ENCODE measurements at regions not wholly inside any gene's neighbourhood (a gene's known extent, or its start where the extent isn't known, plus 50 kb on each side); places are given as distances from the start of the nearest gene placed in this dataset.
"Not testable (repeated sequence)": the region's sequence is repeated elsewhere in the genome, so short reads cannot be mapped to it uniquely, and the experiment has no call there.

- no peak overlapping the region for H3K27ac Mint-ChIP-seq
- no peaks in the 10 kb centered on the region for H3K4me1 Mint-ChIP-seq (ENCODE audit: low read depth)
- H3K36me3 Mint-ChIP-seq (ENCODE audit: low read depth), result no peaks in the 10 kb centered on the region
- H3K9me3 Mint-ChIP-seq, result no peaks in the 10 kb centered on the region
- no peak overlapping the region for H3K4me3 Mint-ChIP-seq
- intact Hi-C loops (cut with micrococcal nuclease), result no loop called here
- DNase-seq (ENCODE audit: low spot score), result no peak
- peaks cover 2% of the 10 kb centered on the region for H3K27me3 Mint-ChIP-seq (ENCODE audit: insufficient read depth)
Observed at GRCh38 chr4:189828081-189828697, 112.5 kb upstream of the FRG1 start.

- H3K9me3 Mint-ChIP-seq, result no peaks in the 10 kb centered on the region
- peaks cover 2% of the 10 kb centered on the region for H3K27me3 Mint-ChIP-seq (ENCODE audit: insufficient read depth)
- no peak overlapping the region for H3K27ac Mint-ChIP-seq
- intact Hi-C loops (cut with micrococcal nuclease), result no loop called here
- H3K4me1 Mint-ChIP-seq (ENCODE audit: low read depth), result no peaks in the 10 kb centered on the region
- DNase-seq (ENCODE audit: low spot score), result no peak
- no peaks in the 10 kb centered on the region for H3K36me3 Mint-ChIP-seq (ENCODE audit: low read depth)
- no peak overlapping the region for H3K4me3 Mint-ChIP-seq
Observed at GRCh38 chr4:189832528-189832927, 108.1 kb upstream of the FRG1 start.

GRCh38 chr4:189834616-189835015 lies 106.1 kb upstream of the FRG1 start:
- DNase-seq (ENCODE audit: low spot score), result no peak
- no peaks in the 10 kb centered on the region for H3K9me3 Mint-ChIP-seq
- intact Hi-C loops (cut with micrococcal nuclease), result no loop called here
- H3K27me3 Mint-ChIP-seq (ENCODE audit: insufficient read depth), result no peaks in the 10 kb centered on the region
- H3K27ac Mint-ChIP-seq, result no peak overlapping the region
- no peaks in the 10 kb centered on the region for H3K36me3 Mint-ChIP-seq (ENCODE audit: low read depth)
- H3K4me3 Mint-ChIP-seq, result no peak overlapping the region
- no peaks in the 10 kb centered on the region for H3K4me1 Mint-ChIP-seq (ENCODE audit: low read depth)

- intact Hi-C loops (cut with micrococcal nuclease), result no loop called here
- H3K4me1 Mint-ChIP-seq (ENCODE audit: low read depth), result no peaks in the 10 kb centered on the region
- H3K27me3 Mint-ChIP-seq (ENCODE audit: insufficient read depth), result no peaks in the 10 kb centered on the region
- H3K4me3 Mint-ChIP-seq, result no peak overlapping the region
- no peaks in the 10 kb centered on the region for H3K36me3 Mint-ChIP-seq (ENCODE audit: low read depth)
- H3K9me3 Mint-ChIP-seq, result no peaks in the 10 kb centered on the region
- no peak overlapping the region for H3K27ac Mint-ChIP-seq
- DNase-seq (ENCODE audit: low spot score), result no peak
Observed at GRCh38 chr4:189835505-189835904, 105.2 kb upstream of the FRG1 start.

- Mint-ChIP-seq H3K9me3 (no peaks in the 10 kb centered on the region), H3K4me1 (ENCODE audit: low read depth) (no peaks in the 10 kb centered on the region), H3K27me3 (ENCODE audit: insufficient read depth) (no peaks in the 10 kb centered on the region), H3K36me3 (ENCODE audit: low read depth) (no peaks in the 10 kb centered on the region), H3K27ac (no peak overlapping the region), H3K4me3 (no peak overlapping the region)
- intact Hi-C loops (cut with micrococcal nuclease), result no loop called here
- DNase-seq (ENCODE audit: low spot score), result no peak
Observed at GRCh38 chr4:189837471-189837870, 103.2 kb upstream of the FRG1 start.

- H3K4me1 Mint-ChIP-seq (ENCODE audit: low read depth), result no peaks in the 10 kb centered on the region
- intact Hi-C loops (cut with micrococcal nuclease), result no loop called here
- no peaks in the 10 kb centered on the region for H3K27me3 Mint-ChIP-seq (ENCODE audit: insufficient read depth)
- no peaks in the 10 kb centered on the region for H3K9me3 Mint-ChIP-seq
- no peak overlapping the region for H3K27ac Mint-ChIP-seq
- H3K36me3 Mint-ChIP-seq (ENCODE audit: low read depth), result no peaks in the 10 kb centered on the region
- DNase-seq (ENCODE audit: low spot score), result no peak
- no peak overlapping the region for H3K4me3 Mint-ChIP-seq
Observed at GRCh38 chr4:189838821-189839497, 101.7 kb upstream of the FRG1 start.

GRCh38 chr4:189840356-189840755 lies 100.3 kb upstream of the FRG1 start:
- DNase-seq (ENCODE audit: low spot score), result no peak
- Mint-ChIP-seq H3K27ac (no peak overlapping the region), H3K9me3 (no peaks in the 10 kb centered on the region), H3K4me3 (no peak overlapping the region), H3K36me3 (ENCODE audit: low read depth) (no peaks in the 10 kb centered on the region), H3K4me1 (ENCODE audit: low read depth) (no peaks in the 10 kb centered on the region), H3K27me3 (ENCODE audit: insufficient read depth) (no peaks in the 10 kb centered on the region)
- intact Hi-C loops (cut with micrococcal nuclease), result no loop called here

GRCh38 chr4:189843413-189844009 lies 97.2 kb upstream of the FRG1 start:
- H3K4me1 Mint-ChIP-seq (ENCODE audit: low read depth), result no peaks in the 10 kb centered on the region
- H3K9me3 Mint-ChIP-seq, result no peaks in the 10 kb centered on the region
- no peaks in the 10 kb centered on the region for H3K36me3 Mint-ChIP-seq (ENCODE audit: low read depth)
- no peak overlapping the region for H3K4me3 Mint-ChIP-seq
- no peak for DNase-seq (ENCODE audit: low spot score)
- intact Hi-C loops (cut with micrococcal nuclease), result no loop called here
- H3K27ac Mint-ChIP-seq, result no peak overlapping the region
- H3K27me3 Mint-ChIP-seq (ENCODE audit: insufficient read depth), result no peaks in the 10 kb centered on the region

- Mint-ChIP-seq H3K4me1 (ENCODE audit: low read depth) (no peaks in the 10 kb centered on the region), H3K27me3 (ENCODE audit: insufficient read depth) (no peaks in the 10 kb centered on the region), H3K4me3 (no peak overlapping the region), H3K27ac (no peak overlapping the region), H3K9me3 (no peaks in the 10 kb centered on the region), H3K36me3 (ENCODE audit: low read depth) (no peaks in the 10 kb centered on the region)
- intact Hi-C loops (cut with micrococcal nuclease), result no loop called here
- DNase-seq (ENCODE audit: low spot score), result no peak
Observed at GRCh38 chr4:189845145-189845846, 95.4 kb upstream of the FRG1 start.

GRCh38 chr4:189846094-189846493 lies 94.6 kb upstream of the FRG1 start:
- H3K9me3 Mint-ChIP-seq; H3K36me3 Mint-ChIP-seq (ENCODE audit: low read depth); H3K27ac Mint-ChIP-seq; intact Hi-C loops (cut with micrococcal nuclease); H3K4me1 Mint-ChIP-seq (ENCODE audit: low read depth); DNase-seq (ENCODE audit: low spot score); H3K27me3 Mint-ChIP-seq (ENCODE audit: insufficient read depth); H3K4me3 Mint-ChIP-seq: not testable (repeated sequence)

- H3K9me3 Mint-ChIP-seq; H3K36me3 Mint-ChIP-seq (ENCODE audit: low read depth); H3K27ac Mint-ChIP-seq; intact Hi-C loops (cut with micrococcal nuclease); H3K27me3 Mint-ChIP-seq (ENCODE audit: insufficient read depth); DNase-seq (ENCODE audit: low spot score); H3K4me3 Mint-ChIP-seq; H3K4me1 Mint-ChIP-seq (ENCODE audit: low read depth): not testable (repeated sequence)
Observed at GRCh38 chr4:189846608-189847007, 94.1 kb upstream of the FRG1 start.

GRCh38 chr4:189848672-189849071 lies 92.0 kb upstream of the FRG1 start:
- H3K27ac Mint-ChIP-seq; H3K4me3 Mint-ChIP-seq; DNase-seq (ENCODE audit: low spot score); H3K27me3 Mint-ChIP-seq (ENCODE audit: insufficient read depth); intact Hi-C loops (cut with micrococcal nuclease); H3K9me3 Mint-ChIP-seq; H3K36me3 Mint-ChIP-seq (ENCODE audit: low read depth); H3K4me1 Mint-ChIP-seq (ENCODE audit: low read depth): not testable (repeated sequence)

- Mint-ChIP-seq H3K4me3 (no peak overlapping the region), H3K27me3 (ENCODE audit: insufficient read depth) (no peaks in the 10 kb centered on the region)
- intact Hi-C loops (cut with micrococcal nuclease), result no loop called here
Observed at GRCh38 chr4:189850239-189850856, 90.3 kb upstream of the FRG1 start.

More at GRCh38 chr4:189850239-189850856, 90.3 kb upstream of the FRG1 start:
- Mint-ChIP-seq H3K4me1 (ENCODE audit: low read depth) (no peaks in the 10 kb centered on the region), H3K9me3 (peaks cover 5% of the 10 kb centered on the region), H3K27ac (no peak overlapping the region), H3K36me3 (ENCODE audit: low read depth) (no peaks in the 10 kb centered on the region)
- DNase-seq (ENCODE audit: low spot score), result no peak

Data from activated T-helper 1 cell treated with anti-CD3 and anti-CD28 coated beads, Interleukin-12 subunit alpha, Interleukin-12 subunit beta, Interleukin-2, Interleukin-4 antibody, amounts not matched to agents 30 ng/mL and 10 ng/mL and 1 ng/mL, durations not matched to agents 14 hours and 24 hours and 36 hours (primary cell).